GM13976 (cell line): ENCODE measurements at regions not wholly inside any gene's neighbourhood (a gene's known extent, or its start where the extent isn't known, plus 50 kb on each side); places are given as distances from the start of the nearest gene placed in this dataset.

ENCODE experiments used
- DNase-seq: peaks from one replicate; pipeline ENCODE4 v3.0.0; 2012; ENCODE audit warnings: low spot score
- in situ Hi-C: fragments of 300-500 bp; cut with MboI; formaldehyde crosslinking; loops from one replicate; pipeline ENCODE4 v1.12.0; 2022; ENCODE audit warnings: low sequenced_read_pairs, mixed read lengths, inconsistent platforms; ENCODE audit not compliant: unreplicated experiment
- TF ChIP-seq, protein P1 (sequence below): IDR thresholded peaks from 2 replicates; pipeline ENCODE4 v1.5.1; 2012; ENCODE audit warnings: borderline replicate concordance, mild to moderate bottlenecking; ENCODE audit not compliant: insufficient read depth; ENCODE audit errors: extremely low read depth, missing control alignments, control extremely low read depth

- DNase-seq: no peak
- in situ Hi-C loops: no loop called here
Measured at GRCh38 chr11:82007521-82007920, 726.1 kb downstream of the FAM181B start.

DNA sequence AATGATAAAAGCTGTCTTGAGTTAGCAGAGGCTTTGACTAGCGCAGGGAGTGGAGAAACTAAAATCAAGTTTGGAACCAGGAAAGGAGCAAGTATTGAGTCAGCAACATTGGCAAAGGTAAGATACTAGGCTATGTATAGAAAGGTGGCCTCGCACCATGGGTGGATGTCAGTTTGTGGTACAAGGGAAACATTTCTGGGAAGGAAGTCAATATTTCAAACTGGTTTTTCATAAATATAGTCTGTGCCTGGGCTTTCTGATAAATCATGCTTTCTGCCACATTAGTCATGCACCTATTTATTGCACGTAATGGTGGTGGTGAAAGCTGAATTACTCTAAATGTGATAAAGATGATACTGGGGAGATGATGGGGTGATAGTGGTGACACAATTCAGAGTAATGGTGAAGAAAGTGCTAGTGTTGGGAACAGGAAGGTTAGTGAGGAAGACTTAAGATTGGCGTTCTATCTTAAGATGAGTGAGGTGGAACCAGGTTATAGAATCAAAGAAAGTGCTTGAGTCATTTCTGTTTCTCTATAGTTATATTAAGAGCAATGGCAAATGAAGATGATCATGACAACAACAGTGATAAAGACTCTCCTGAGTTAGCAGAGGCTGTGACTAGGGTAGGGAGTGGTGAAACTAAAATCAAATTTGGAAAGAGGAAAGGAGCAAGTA, 729.0 kb downstream of the FAM181B start:
- in situ Hi-C loops: no loop called here
- no peak for DNase-seq
- TF ChIP-seq, protein P1, sequence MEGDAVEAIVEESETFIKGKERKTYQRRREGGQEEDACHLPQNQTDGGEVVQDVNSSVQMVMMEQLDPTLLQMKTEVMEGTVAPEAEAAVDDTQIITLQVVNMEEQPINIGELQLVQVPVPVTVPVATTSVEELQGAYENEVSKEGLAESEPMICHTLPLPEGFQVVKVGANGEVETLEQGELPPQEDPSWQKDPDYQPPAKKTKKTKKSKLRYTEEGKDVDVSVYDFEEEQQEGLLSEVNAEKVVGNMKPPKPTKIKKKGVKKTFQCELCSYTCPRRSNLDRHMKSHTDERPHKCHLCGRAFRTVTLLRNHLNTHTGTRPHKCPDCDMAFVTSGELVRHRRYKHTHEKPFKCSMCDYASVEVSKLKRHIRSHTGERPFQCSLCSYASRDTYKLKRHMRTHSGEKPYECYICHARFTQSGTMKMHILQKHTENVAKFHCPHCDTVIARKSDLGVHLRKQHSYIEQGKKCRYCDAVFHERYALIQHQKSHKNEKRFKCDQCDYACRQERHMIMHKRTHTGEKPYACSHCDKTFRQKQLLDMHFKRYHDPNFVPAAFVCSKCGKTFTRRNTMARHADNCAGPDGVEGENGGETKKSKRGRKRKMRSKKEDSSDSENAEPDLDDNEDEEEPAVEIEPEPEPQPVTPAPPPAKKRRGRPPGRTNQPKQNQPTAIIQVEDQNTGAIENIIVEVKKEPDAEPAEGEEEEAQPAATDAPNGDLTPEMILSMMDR: no peak

More at GRCh38 chr11:82007521-82007920, 726.1 kb downstream of the FAM181B start:
- TF ChIP-seq, protein P1: no peak

DNA sequence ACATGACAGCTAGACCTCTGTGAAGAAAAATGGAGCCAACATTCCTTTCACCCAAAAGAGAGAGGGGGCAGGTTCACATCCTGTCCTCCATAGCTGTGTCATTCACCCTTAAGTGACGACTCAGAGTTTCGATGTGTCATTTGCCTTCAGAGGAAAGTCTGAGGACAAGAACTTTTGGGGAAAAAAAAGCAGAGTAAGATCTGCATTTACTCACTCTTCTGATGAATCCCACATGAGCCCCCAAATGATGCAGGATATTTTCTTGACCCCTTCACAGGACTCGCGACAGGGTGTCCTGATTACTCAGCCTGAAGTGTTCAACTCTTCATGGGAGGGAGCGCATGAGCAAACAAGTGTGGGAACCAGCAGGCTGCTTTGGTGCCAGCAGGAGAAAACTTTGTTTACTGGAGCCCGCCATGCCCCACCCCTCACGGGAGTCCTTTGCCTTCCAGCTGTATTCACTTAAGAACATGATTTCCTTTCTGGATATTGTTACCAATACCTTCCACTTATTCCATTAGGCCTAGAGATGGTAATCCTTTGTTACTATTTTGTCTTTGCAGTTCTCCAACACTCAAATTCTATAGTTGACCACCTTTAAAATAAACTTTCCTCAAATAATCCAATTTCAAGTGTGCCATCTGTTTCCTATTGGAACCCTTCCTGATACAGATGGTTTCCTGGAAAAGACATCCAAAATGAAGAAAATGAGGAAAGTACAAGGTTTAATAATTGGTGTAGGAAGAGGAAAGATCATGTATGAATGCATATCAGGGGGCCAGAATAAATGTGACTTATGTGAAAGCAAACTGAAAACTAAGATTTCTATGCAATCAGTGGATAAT, 729.8 kb downstream of the FAM181B start:
- TF ChIP-seq, protein P1: no peak
- in situ Hi-C loops: no loop called here
- DNase-seq: no peak

- in situ Hi-C loops: no loop called here
- TF ChIP-seq, protein P1: no peak
Measured at GRCh38 chr11:82003024-82003423, 730.6 kb downstream of the FAM181B start.

DNA sequence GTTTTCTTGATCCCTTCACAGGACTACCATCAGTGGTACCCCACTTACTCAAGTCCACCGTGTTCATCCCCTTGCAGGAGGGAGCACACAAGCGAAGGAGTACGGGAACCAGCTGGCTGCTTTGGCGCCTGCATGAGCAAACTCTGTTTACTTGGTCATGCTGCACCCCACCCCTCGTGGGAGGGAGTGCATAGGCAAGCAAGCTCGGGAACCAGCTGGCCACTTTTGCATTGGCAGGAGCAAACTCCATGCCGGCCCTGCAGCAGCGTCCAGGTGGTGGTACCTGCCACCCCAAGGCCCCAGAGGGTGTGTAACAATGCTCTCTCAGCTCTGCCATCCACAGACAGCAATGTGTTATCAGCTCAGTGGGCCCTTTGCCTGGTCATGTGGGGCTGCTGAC, 737.8 kb downstream of the FAM181B start:
- in situ Hi-C loops: no loop called here
- no peak for DNase-seq

More at GRCh38 chr11:82003024-82003423, 730.6 kb downstream of the FAM181B start:
- DNase-seq: no peak

DNA sequence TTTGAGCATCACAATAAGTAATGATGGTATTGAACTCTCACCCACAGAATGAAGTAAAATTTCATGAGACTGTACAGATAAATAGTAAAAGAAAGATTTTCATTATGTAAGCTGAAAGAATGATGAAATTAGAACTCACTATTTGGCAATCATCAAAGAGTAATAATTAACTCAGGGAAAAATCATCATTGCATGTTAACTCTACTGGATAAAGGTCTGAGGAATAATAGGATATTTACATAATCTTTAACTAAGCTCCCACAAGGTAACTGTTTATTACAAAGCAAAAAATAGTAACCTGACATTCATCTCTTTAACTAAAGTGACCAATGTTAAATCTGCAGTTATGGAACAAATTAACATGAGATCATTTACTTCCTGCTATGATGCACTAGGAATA, 739.9 kb downstream of the FAM181B start:
- DNase-seq: no peak
- TF ChIP-seq, protein P1: no peak
- in situ Hi-C loops: no loop called here

More for the DNA sequence above, 737.8 kb downstream of the FAM181B start:
- TF ChIP-seq, protein P1: no peak
